B cell (primary cell): ENCODE measurements at regions not wholly inside any gene's neighbourhood (a gene's known extent, or its start where the extent isn't known, plus 50 kb on each side); places are given as distances from the start of the nearest gene placed in this dataset.

Experiments used
- ATAC-seq: fragments of 200-7000 bp; cut with Tn5 transposase; one replicate; pipeline ENCODE4 v1.10.0; 2021; ENCODE audit warnings: low read depth, mild to moderate bottlenecking, moderate number of reproducible peaks, moderate library complexity
- CTCF ChIA-PET: fragments of 350-600 bp; sonication (Branson Sonifier 250); formaldehyde crosslinking; loops from one replicate; lab custom pipeline; 2021; ENCODE audit warnings: antibody characterized with exemption, inconsistent platforms; lab: Charles Lee
- POLR2A ChIA-PET: fragments of 350-600 bp; sonication (Branson Sonifier 250); formaldehyde crosslinking; loops from one replicate; lab custom pipeline; 2021; ENCODE audit warnings: antibody characterized with exemption; lab: Charles Lee
- DNase-seq: peaks from one replicate; pipeline ENCODE4 v3.0.0; 2013
- H2AFZ ChIP-seq: 2 replicates; pipeline ENCODE4 v1.6.1; 2012; ENCODE audit warnings: mild to moderate bottlenecking, low read depth, low read length; ENCODE audit not compliant: insufficient read depth, poor library complexity, severe bottlenecking
- H3K27ac ChIP-seq, 2 donors: 1 replicate in 1 of 2; 2 replicates in 1 of 2; pipeline ENCODE4 v1.5.1; 2012 to 2013; ENCODE audit warnings: low read length in 2 of 2, mild to moderate bottlenecking in 2 of 2, moderate library complexity in 1 of 2
- H3K27me3 ChIP-seq, 4 experiments: fragments of 200-600 bp in 1 of 4; sonication (generic) in 1 of 4; replicated peaks in 1 of 4; 1 replicate in 2 of 4; 2 replicates in 2 of 4; pipeline versions ENCODE4 v1.6.1 to v1.7.0; 2013 to 2016; ENCODE audit warnings: low read length in 3 of 4, mild to moderate bottlenecking in 2 of 4, mixed read lengths in 1 of 4, moderate library complexity in 1 of 4; ENCODE audit not compliant: insufficient read depth in 4 of 4, control insufficient read depth in 3 of 4; ENCODE audit errors: control extremely low read depth in 1 of 4
- H3K36me3 ChIP-seq, 2 experiments: replicated peaks in 1 of 2; 1 replicate in 1 of 2; 2 replicates in 1 of 2; pipeline versions ENCODE4 v1.6.1 to v1.7.1; 2013; ENCODE audit warnings: low read length in 1 of 2; ENCODE audit not compliant: insufficient read depth in 2 of 2, control insufficient read depth in 1 of 2; ENCODE audit errors: control extremely low read depth in 1 of 2, extremely low read depth in 1 of 2
- H3K4me1 ChIP-seq, 2 donors: fragments of 200-600 bp in 1 of 2; sonication (generic) in 1 of 2; 1 replicate in 1 of 2; 2 replicates in 1 of 2; pipeline versions ENCODE4 v1.5.1 to v1.6.1; 2013 to 2017; ENCODE audit warnings: low read length in 2 of 2; ENCODE audit not compliant: control insufficient read depth in 2 of 2, insufficient read depth in 2 of 2
- H3K4me2 ChIP-seq: replicated peaks from 2 replicates; pipeline ENCODE3; 2012; ENCODE audit warnings: mild to moderate bottlenecking, low read depth, low read length; ENCODE audit not compliant: poor library complexity, severe bottlenecking
- H3K4me3 ChIP-seq, 5 experiments: fragments of 200-600 bp in 1 of 5; sonication (generic) in 1 of 5; 1 replicate in 3 of 5; 2 replicates in 2 of 5; pipeline versions ENCODE4 v1.5.1 to v1.7.0; 2011 to 2016; ENCODE audit warnings: low read length in 4 of 5, mild to moderate bottlenecking in 4 of 5, low read depth in 2 of 5, control low read depth in 1 of 5, moderate library complexity in 1 of 5; ENCODE audit not compliant: insufficient read depth in 1 of 5; ENCODE audit errors: control extremely low read depth in 1 of 5, extremely low read depth in 1 of 5
- H3K79me2 ChIP-seq: fragments of 200-600 bp; sonication (generic); one replicate; pipeline ENCODE4 v1.6.0; 2016; ENCODE audit warnings: low read length; ENCODE audit not compliant: control insufficient read depth, insufficient read depth
- H3K9ac ChIP-seq: fragments of 200-600 bp; sonication (generic); 2 replicates; pipeline ENCODE4 v1.6.1; 2017; ENCODE audit warnings: mild to moderate bottlenecking, low read length, moderate library complexity
- H3K9me3 ChIP-seq, 3 donors: one replicate each; pipeline versions ENCODE4 v1.6.1 to v1.7.1; 2013; ENCODE audit warnings: low read length in 2 of 3; ENCODE audit not compliant: control insufficient read depth in 2 of 3, insufficient read depth in 1 of 3; ENCODE audit errors: control extremely low read depth in 1 of 3
- H4K20me1 ChIP-seq: 2 replicates; pipeline ENCODE4 v1.6.0; 2012; ENCODE audit warnings: mild to moderate bottlenecking, low read length; ENCODE audit not compliant: insufficient read depth, control insufficient read depth, poor library complexity, severe bottlenecking
- H3K27ac Mint-ChIP-seq: one replicate; pipeline ENCODE4 v1.8.0; 2021; ENCODE audit warnings: mixed read lengths
- H3K27me3 Mint-ChIP-seq: one replicate; pipeline ENCODE4 v1.8.0; 2021; ENCODE audit warnings: mixed read lengths
- H3K4me1 Mint-ChIP-seq: one replicate; pipeline ENCODE4 v1.8.0; 2021; ENCODE audit warnings: mixed read lengths
- H3K4me3 Mint-ChIP-seq: one replicate; pipeline ENCODE4 v1.8.0; 2021; ENCODE audit warnings: mixed read lengths
- H3K9me3 Mint-ChIP-seq: one replicate; pipeline ENCODE4 v1.8.0; 2022; ENCODE audit warnings: mixed read lengths; ENCODE audit not compliant: insufficient read depth
- CTCF ChIP-seq: fragments of 200-600 bp; IDR thresholded peaks from one replicate; pipeline ENCODE4 v1.8.0; 2022; ENCODE audit warnings: antibody characterized with exemption, mild to moderate bottlenecking
- EZH2 ChIP-seq: IDR thresholded peaks from 2 replicates; pipeline ENCODE4 v1.6.1; 2012; ENCODE audit warnings: borderline replicate concordance, low read depth, mild to moderate bottlenecking, moderate library complexity, low read length; ENCODE audit not compliant: insufficient read depth, poor library complexity, severe bottlenecking
- WGBS: methylation state at CpG from one replicate; pipeline ENCODE4 v1.1.5; 2013; ENCODE audit warnings: missing lambda C conversion rate; ENCODE audit not compliant: insufficient coverage; 5-methylcytosine and 5-hydroxymethylcytosine counted together
- intact Hi-C: fragments of 100-400 bp; cut with micrococcal nuclease; formaldehyde crosslinking; loops from one replicate; pipeline ENCODE4 v1.10.0; 2022

- TF ChIP-seq EZH2, result no peak
- TF ChIP-seq CTCF, result no peak
- WGBS, result no CpG with 5 or more reads among the region's 5 CpGs
- H3K9ac ChIP-seq, result no peak overlapping the region
These were observed 410.2 kb upstream of the CHST9 start for GRCh38 chr18:27595113-27595838.

GRCh38 chr18:27585602-27586173 is 400.6 kb upstream of the CHST9 start:
- H3K4me3 Mint-ChIP-seq, result no peak overlapping the region
- no peak overlapping the region for H3K9ac ChIP-seq
- no peaks in the 10 kb centered on the region for H3K36me3 ChIP-seq
- POLR2A ChIA-PET, result no interaction called here
- H3K9me3 ChIP-seq, result peaks cover 0 to 3% (median 0%) of the 10 kb centered on the region in 3 donors
- H3K4me3 ChIP-seq, result no peak overlapping the region
- no peak for DNase-seq
- no peak for ATAC-seq
- no peak overlapping the region for H3K27ac ChIP-seq
- H3K27me3 ChIP-seq, result no peaks in the 10 kb centered on the region
- no peak overlapping the region for H3K27ac Mint-ChIP-seq
- no peaks in the 10 kb centered on the region for H4K20me1 ChIP-seq
- H2AFZ ChIP-seq, result no peak overlapping the region
- TF ChIP-seq CTCF, result no peak
- no peak for TF ChIP-seq EZH2
- WGBS, result 35% methylated on average over 4 of the region's 10 CpGs
- no peak overlapping the region for H3K4me2 ChIP-seq
- CTCF ChIA-PET, result interaction anchor here (1.4 kb wide), 1 partner anchor 17 kb away, joined by 3 read pairs; no protein-coding TSS in a partner anchor
- no peaks in the 10 kb centered on the region for H3K4me1 ChIP-seq
- H3K79me2 ChIP-seq, result no peaks in the 10 kb centered on the region
- no peaks in the 10 kb centered on the region for H3K4me1 Mint-ChIP-seq
- intact Hi-C loops, result no loop called here
- no peaks in the 10 kb centered on the region for H3K27me3 Mint-ChIP-seq
- peaks cover 6% of the 10 kb centered on the region for H3K9me3 Mint-ChIP-seq

More at GRCh38 chr18:27595113-27595838, 410.2 kb upstream of the CHST9 start:
- no peak overlapping the region for H3K27ac ChIP-seq
- Mint-ChIP-seq H3K4me1 (no peaks in the 10 kb centered on the region), H3K27ac (no peak overlapping the region), H3K9me3 (no peaks in the 10 kb centered on the region), H3K4me3 (no peak overlapping the region), H3K27me3 (no peaks in the 10 kb centered on the region)
- POLR2A ChIA-PET, result no interaction called here
- H3K4me1 ChIP-seq, result no peaks in the 10 kb centered on the region
- DNase-seq (no peak), ATAC-seq (no peak)
- no peaks in the 10 kb centered on the region for H3K27me3 ChIP-seq
- no peaks in the 10 kb centered on the region for H4K20me1 ChIP-seq
- CTCF ChIA-PET, result interaction anchor here (1.0 to 2.0 kb wide), 2 partner anchors 8 to 10 kb away, joined by 3 to 8 read pairs; no protein-coding TSS in a partner anchor
- intact Hi-C loops, result no loop called here
- H2AFZ ChIP-seq, result no peak overlapping the region
- no peak overlapping the region for H3K4me3 ChIP-seq
- no peaks in the 10 kb centered on the region for H3K9me3 ChIP-seq
- H3K79me2 ChIP-seq, result no peaks in the 10 kb centered on the region
- no peak overlapping the region for H3K4me2 ChIP-seq
- no peaks in the 10 kb centered on the region for H3K36me3 ChIP-seq
